ENCODE measurements at regions not wholly inside any gene's neighbourhood (a gene's known extent, or its start where the extent isn't known, plus 50 kb on each side); places are given as distances from the start of the nearest gene placed in this dataset.

GRCh38 chr5:175387144-175387543 lies 56.8 kb downstream of the DRD1 start:
- TF ChIP-seq POLR2A (IDR thresholded peaks at IDR 0.05; ENCODE audit: low read depth, low read length) (no peak), POLR2AphosphoS5 (IDR thresholded peaks at IDR 0.05; ENCODE audit: low read depth, low read length) (no peak), TAF1 (IDR thresholded peaks at IDR 0.05; ENCODE audit: borderline replicate concordance, low read depth, low read length) (no peak)
